ENCODE measurements at regions not wholly inside any gene's neighbourhood (a gene's known extent, or its start where the extent isn't known, plus 50 kb on each side); places are given as distances from the start of the nearest gene placed in this dataset.

DNA sequence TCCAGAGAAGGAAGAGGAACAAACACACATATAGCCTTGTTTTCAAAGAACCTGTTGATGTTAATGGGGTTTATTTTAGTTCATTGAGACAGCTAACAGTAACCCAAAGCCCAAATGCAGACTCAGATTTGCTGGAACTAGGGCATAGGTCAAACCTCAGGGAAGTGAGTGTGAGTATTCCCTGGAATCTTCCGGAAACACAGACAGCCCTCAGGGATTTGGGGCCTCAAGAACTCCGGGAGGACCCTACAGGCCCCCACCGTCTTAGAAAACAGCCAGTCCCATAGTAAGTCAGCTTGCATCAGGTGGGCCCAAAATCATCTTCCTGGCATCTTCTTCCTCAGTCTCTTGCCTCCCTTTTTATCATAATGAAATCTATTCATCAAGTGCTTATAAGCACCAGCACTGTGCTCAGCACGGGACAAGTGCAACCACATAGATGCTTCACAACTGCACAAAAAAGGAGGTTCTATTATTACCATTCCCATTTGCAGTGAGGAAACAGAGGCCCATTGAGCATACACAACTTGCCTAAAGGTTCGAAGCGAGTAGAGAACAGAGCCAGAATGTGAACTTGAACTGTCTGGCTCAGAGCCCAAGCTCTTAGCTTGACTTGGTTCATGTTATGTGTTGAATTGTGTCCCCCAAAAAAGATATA lies 50.2 kb upstream of the BCL11A start:
- no peak for DNase-seq

DNA sequence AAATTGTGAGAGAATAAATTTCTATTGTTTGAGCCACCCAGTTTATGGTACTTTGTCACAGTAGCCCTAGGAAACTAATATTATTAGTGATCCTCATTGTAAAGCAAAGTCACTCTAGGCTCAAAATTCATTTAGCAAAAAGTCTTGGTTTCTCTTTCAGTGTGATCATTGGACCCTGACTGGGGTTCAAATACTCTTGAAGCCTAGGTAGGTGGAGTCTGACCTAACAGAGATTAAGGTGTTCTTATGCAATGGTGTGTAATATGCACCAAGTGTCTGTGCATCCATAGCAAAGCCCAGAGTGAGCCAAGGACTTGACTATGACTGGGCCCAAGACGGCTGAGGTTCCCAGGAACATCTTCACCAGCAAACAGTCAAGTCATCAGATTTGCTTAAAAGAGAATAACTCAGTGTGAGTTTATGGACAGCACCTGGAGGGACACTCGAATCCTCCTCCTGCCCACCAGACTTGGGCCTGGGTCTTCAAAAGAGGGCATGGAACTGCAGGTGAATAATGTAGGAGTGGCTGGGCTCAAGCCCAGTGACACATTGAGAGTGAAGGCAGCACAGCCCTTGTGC lies 51.1 kb upstream of the BCL11A start:
- DNase-seq = no peak

DNA sequence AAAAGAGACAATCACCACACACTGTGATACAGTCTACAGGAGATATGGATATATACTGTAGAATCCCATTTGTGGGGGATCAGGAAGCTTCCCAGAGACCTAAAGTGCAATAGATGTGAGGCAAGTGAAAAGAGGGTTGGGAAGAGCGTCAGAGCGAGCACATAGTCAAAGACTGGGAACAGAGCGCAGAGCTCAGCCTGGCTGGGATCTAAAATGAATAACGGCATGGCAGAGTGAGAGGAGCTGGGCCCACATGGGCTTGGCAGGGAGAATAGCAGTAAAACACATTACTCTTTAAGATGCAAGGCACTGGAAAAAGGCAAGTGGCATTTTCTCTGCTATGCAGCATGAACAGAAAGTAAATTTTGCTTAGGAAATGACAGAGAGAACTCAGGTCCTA lies 52.4 kb upstream of the BCL11A start:
- DNase-seq = no peak

DNA sequence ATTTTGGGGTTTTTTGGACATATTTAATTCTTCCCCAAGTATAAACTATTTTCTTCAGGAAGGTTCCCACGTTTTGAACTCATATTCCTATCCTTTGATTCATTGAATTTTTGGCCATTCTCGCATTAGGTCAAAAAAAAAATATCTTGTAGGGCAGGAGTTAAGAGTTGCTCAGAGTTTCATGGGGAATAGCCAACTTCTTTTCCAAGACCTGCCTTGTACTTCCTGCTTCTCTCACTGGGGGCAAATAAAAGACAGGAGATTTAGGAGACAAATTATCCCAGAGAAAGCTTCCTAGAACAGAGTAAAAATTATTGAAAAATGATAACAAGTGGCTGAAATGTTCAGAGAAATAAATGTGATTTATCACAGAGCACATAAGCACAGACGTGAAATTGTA lies 55.2 kb upstream of the BCL11A start:
- DNase-seq = no peak

DNA sequence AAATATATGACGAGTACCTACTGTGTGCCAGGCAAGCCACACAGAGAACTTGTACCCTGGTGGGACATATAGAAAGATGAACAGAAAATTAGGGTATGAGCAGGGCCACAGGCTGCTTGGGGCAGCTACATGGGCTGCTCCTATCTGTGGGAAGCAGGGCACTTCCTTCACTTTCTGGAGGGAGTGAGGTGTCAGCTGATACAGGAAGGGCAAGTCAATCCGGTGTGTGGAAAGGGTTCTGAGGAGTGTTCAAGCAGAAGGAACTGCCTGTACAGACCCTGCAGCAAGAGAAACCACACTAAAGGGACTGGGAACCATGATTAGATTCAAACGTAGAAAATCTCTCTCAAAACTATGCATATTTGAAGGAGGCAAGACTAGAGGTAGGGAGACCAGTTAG lies 58.6 kb upstream of the BCL11A start:
- no peak for DNase-seq

DNA sequence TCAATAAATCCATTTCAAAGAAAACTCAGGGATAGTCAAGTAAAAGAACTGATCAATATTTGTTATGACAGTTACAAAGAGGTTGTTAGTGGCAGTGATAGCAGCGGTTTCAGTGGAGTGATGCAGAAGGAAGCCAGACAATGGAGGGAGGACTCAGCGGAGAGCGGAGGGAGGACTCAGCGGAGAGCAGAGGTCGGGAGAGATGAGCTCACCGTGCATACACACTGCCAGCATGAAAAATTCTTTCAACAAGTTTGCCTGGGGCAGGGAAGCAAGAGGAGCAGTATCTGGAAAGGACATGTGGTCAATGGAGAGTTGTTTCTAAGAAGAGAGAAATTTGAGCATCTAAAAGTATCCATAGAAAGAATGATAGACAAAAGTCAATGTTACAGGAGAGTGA lies 60.9 kb upstream of the BCL11A start:
- no peak for DNase-seq

DNA sequence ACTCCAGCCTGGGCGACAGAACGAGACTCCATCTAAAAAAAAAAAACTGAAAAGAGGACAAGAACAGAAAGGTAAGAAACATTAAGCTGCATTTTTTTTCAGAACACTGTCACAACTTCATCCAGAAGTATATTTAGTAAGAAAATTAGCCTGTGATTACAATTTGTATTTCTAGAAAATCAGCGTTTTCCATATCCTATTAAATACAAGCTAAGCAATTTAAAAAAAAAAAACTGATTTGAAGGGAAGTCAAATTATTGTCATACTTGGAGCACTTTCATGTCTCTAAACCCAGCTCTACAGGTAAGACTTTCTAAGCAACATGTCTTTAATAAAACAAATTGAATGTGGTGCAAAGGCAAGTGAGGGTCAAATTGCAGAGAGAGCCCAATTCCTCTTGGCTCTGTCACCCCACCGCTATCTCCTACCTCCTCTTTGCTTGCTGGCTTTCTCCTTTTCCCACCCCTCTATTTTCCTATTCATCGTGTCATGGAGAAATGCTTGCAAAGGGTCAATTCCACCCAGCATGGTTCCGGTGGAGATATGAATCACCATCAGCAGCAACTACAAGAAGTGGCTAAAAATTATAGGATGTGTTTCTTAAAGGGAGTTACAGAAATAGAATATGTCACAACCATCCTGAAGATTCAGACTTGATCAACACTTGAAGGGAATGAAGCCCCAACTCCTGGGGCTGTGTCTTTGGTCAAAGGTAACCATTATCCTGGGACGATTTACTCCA lies 68.4 kb upstream of the BCL11A start:
- DNase-seq = no peak

DNA sequence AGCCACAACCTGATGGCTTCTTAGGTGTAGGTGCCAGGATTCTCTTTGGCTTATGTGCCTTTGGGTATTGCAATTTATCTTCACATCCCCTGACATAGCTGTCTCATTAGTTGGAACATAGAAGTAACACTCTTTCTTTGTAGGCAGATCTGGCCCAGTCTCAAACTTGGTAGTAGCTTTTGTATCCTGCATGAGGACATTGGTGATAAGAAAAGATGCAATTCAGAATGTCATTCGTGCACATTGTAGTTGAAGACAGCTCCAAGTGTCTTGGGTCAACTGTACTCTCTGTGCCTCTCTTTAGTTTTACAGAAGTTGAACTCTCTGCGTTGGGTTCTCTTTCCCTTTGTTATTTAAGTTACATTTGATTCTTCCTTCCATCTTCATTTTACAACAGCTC lies 69.6 kb upstream of the BCL11A start:
- DNase-seq = no peak

DNA sequence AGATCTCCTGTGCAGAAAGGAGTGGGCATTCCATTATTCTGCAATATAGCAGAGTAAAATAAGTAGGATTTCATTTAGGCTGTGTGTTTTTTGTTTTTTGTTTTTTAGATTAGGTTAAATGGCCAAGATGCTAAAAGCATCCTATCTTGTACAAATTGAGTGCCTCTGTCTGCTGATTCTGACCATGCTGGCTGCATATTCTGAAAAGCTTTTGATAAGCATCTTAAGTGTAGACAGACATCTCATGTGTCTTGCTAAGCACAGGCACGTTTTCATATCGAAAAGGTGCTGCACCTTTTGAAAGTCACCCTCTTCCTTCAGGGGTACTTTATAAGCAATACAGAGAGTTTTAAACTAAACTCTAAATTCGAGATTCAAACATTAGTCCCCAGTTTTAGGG lies 74.0 kb upstream of the BCL11A start:
- no peak for DNase-seq

DNA sequence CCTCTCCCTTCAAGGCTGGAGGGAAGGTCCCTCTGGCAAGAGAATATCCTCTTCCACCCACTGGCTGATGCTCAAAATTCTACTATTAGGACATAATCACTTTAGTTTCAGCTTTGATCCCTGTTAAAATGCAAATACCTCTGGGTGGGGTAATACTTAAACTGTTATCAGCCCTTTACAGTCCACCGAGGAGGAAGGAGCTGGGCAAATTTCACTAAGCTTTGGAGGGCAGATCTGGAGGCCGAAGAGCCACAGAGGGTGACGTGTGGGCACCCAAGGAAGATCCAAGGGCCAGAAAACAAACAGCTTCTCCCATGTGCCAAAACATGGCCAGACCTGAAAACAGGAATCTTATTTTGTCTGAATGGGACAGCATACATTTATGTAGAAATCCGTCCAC lies 74.6 kb upstream of the BCL11A start:
- no peak for DNase-seq

DNA sequence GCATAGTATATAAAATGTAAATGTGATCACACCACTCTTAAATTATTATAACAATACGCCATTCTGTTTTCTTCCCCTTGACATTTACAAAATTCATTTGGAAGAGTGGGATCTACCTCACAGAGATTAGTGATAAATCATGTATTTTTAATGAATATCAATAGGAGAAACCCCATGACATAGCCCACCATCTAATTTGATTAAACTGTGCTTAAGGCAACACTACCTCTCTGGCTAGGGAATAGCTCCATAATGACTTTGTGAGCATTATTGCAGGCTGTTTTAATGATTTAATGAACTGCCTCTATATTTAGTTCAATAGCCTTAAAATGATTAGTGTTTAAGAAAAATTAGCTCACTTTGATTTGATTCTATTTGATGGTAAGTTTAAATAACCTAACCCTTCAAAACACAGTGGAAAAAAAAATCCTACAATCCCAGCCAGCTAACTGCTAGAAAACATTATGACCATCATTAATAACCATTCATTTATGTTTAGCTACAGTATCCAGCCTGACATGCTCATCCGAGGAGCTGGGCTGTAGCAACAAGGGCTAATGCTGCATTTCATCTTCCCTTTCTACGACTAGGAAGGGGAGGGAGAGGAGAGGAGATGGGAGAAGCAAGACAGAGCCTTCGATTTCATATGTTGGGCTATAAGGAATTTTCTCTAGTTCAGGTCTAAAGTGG lies 75.3 kb upstream of the BCL11A start:
- DNase-seq = no peak

DNA sequence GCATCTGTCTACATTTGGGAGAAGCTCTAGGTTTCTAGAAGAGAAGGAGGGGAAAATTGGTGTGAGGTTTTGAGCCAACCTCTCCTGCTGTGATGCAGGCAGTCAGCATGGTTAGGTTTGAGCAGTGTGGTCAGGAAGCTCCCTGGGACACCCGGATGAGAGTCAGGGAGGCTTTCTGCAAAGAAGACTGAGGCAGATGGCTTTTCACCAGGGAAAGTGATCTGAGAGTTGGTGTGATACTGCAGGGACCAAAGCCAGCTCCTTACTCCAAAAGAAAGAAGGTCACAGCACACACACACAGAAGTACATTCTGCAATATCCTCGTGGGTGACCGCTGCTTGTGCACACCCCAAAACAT lies 75.8 kb upstream of the BCL11A start:
- DNase-seq = no peak

DNA sequence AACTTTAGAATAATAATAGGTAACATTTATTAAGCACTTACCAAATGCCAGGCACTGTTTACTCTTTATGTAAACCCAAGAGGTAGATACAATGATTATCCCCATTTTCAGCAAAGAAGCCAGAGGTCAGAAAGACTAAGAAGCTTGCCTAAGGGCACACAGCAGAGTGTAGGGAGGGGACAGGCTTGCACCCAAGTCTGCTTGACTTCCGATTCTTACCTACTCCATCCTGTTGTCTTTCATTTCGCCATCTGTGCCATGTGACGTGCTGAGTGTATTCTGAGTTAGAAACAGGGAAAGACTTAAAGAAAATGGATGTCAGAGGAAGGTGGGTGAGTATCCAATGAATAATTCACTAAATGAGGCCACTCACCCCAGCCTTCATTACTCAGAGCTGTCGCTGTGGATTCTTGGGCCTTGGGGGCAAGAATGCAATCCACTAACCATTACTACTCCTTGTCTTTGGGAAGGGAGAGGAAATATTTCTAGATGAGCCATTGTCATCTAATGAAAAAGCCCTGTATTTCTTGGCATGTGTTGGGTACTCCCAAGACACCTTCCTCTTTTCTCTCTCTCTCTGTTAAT lies 76.4 kb upstream of the BCL11A start:
- no peak for DNase-seq

DNA sequence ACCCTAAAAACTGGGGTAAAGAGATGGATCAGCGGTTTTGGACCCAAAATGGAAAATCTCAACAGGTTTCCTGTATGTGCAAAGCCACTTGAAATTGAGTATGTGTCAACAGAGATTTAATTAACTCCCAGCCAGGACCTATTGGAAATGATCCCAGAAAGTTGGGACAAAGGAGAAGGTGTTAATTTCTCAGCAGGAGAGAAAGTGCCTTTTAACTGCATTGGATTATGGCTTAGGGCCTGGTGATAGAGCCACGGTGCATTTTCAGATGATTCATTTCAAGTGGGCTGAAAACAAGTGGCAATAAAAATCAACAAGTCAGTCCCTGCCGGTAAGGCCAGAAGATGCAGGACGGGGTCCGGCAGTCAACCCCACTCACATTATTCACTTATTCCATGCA lies 80.2 kb upstream of the BCL11A start:
- DNase-seq = no peak

DNA sequence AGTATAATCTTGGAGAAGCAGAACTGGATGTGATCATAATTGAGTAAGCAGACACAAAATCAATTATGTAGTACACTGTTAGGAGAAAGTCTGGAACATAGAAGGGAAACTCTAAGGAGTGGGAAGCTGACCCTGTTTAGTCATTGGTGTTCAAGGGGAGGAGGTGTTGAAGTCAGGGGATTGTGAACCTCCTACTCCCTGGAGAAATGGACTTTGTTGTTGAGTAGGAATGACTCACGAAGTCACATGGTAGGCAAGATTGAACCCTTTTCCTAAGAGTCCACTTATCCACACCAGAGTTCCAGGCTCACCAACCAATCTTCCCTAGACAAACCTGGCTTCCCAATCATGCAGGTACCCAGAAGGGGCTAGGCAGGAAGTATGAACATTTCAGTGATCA lies 81.0 kb upstream of the BCL11A start:
- no peak for DNase-seq

DNA sequence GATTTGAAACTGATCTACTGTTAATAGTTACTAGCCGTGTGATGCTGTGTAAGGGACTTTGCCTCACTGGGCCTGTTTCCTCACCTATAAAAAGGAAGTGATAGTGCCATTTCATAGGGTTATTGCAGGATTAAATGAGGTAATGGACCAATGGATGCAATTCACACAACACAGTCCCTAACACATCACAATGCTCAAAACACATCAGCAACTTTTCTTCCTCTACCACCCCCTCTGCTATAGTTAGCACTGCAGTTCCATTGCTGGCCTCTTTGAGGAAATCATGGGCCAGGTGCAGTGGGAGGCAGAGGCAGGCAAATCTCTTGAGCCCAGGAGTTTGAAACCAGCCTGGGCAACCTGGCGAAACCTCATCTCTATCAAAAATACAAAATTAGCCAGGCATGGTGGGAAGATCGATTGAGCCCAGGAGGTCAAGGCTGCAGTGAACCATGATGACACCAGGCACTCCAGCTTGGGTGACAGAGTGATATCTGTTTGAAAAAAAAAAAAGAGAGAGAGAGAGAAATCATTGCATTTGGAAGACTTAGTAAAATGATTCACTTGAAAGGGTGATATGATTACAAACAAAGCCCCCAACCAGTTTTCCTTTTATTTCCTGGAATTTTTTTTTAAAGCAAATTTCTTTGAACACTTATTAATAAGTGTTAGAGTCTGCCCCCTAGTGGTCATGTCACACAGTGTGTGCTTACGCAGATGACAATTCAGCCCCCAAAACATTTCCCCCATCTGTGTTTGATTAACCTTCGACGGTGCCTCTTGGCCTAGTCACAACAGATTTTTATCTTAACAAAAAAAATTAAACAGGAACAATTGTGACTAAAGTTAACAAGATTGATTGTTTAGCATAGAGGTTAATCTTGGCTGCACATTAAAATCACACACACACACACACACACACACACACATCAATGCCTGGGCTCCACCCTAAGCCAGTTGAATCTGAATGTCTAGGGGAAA lies 88.6 kb upstream of the BCL11A start:
- no peak for DNase-seq

DNA sequence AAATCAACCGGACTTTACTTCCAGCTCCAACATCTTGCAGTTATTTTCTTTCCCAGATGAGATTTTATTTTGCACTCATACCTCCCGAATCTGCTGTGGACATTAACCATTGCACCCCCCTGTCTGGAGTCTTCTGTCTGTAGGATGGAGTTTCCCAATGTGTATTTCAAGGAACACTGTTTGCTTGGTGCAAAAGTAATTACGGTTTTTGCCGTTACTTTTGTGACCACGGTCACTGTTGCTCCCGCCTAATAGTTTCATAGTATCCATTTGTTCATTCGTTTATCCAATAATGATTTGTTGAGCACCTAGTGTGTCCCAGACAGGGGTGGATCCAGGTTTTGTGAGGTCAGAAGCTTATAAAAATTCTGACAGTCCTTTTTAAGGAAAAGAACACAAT lies 90.3 kb upstream of the BCL11A start:
- DNase-seq = no peak

DNA sequence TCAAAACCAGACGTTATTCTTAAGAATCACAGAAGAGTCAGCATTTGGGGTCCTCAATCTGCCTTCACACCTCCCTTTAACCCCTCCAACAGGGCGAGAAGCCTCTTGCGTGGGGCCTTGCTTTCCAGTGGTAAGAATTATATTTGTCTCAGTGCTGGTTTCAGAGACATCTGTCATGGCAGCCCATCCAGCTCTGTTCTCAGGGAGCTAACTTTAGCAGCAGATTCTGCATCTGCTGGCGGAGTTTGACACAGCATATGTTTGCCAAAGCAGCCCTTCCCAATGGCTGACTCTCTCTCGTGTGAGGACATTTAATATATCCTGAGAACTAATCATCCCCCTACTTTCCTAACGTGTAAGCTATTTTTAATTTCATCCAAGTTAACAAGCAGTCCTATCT lies 91.5 kb upstream of the BCL11A start:
- no peak for DNase-seq

DNA sequence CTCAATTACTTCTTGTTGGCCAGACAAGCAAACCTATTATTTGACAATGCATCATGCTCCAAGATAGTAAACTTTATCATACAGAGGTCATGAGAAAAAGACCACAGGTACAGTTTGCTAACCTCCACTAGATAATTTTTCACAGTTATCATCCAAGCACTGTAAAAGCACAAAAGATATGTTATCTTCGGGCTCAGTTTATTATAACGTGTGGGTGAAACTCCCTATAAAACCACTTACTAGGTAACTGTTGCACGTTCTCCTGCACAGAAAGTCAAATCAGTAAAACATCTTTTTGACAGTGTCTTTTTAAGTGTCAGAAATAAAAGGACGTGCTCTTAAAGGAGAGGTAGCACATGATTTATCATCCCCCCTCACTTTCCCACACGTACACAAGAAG lies 94.7 kb upstream of the BCL11A start:
- DNase-seq = no peak

DNA sequence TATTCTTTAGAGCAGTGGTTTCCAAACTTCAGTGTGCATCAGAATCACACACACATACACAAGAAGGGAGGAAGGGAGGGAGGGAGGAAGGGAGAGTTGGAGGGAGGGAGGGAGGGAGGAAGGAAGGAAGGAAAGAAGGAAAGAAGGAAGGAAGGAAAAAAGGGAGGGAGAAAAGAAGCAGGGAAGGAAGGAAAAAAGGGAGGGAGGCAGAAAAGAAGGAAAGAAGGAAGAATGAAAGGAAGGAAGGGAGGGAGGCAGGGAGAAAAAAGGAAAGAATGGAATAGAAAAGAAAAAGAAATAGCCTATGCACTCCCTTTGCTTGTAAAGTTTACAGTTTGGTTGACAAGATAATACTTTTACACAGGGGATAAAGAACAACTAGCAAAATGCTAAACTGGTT lies 96.3 kb upstream of the BCL11A start:
- DNase-seq = no peak

DNA sequence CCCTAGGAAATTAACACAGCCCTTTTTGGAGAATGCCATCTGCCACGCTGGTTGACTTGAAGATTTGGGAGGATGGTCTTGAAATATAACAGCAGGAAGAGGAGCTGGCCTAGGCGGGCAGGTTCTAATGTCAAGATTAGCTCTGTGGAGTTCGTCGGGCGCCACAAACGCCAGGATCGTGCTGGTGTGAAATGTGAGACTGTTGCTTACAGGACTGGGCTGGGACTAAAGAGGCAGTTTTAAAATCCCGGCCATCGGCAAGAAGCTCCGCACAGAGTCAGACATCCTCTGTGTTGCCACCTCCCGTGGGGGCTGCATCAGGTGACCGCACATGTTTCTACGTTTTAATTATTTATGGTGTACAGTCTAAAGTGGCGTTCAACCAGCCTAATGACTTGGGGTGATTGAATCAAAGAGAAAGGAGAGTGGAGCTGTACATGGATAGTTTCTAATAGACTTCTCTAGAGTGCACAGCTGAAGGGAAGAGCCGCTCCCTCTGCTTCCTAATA lies 99.4 kb upstream of the BCL11A start:
- no peak for DNase-seq

DNA sequence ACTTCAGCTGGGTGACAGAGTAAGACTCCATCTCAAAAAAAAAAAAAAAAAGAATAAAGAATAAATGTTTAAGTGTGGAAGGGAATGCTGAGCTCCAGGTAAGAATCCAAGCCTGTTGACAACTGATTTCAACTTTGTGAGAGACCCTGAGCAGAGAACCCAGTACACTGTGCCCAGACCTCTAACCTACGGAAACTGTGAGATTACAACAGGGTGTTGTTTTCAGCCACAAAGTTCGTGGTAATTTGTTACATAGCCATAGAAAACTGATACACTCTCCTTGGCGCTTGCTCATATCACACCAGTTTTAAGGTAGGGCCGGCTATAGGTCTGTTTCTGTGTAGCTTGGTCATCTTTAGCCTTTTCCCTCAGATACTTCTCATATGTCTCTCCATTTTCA lies 98.4 kb upstream of the PAPOLG start:
- DNase-seq = no peak

Measured in stimulated activated CD4-positive, alpha-beta T cell treated with anti-CD3 and anti-CD28 coated beads, Interleukin-1b, Interleukin-23, amount 100 ng/mL, for 48 hours (primary cell).